ENCODE measurements at regions not wholly inside any gene's neighbourhood (a gene's known extent, or its start where the extent isn't known, plus 50 kb on each side); places are given as distances from the start of the nearest gene placed in this dataset.

GRCh38 chr3:72021531-72021930 is 236.6 kb upstream of the PROK2 start:
- Histone ChIP-seq H3K4me3 (no peak overlapping the region), H3K4me2 (no peak overlapping the region), H3K27me3 (no peaks in the 10 kb centered on the region), H3K9me3 (replicated peaks in 1 of 11) (peaks cover 0 to 12% (median 5%) of the 10 kb centered on the region in 11 experiments; a peak in 8 of 22 replicates), H3K36me3 (no peaks in the 10 kb centered on the region), H3K27ac (no peak overlapping the region), H4K20me1 (no peaks in the 10 kb centered on the region), H3K4me1 (peaks cover 0 to 20% (median 5%) of the 10 kb centered on the region in 10 experiments; a peak in 10 of 20 replicates), H3K9ac (no peak overlapping the region)
- TF ChIP-seq Cebpa-rat (IDR thresholded peaks at IDR 0.05): no peak

GRCh38 chr3:72018343-72018984 is 233.5 kb upstream of the PROK2 start:
- H3K4me2 ChIP-seq: peak overlapping the region in 5 of 11 experiments; percentile 32 to 61 (median 50); a peak in 10 of 22 replicates
- peaks cover 0 to 30% (median 5%) of the 10 kb centered on the region in 10 experiments; a peak in 10 of 20 replicates for H3K4me1 ChIP-seq
- H4K20me1 ChIP-seq: no peaks in the 10 kb centered on the region
- TF ChIP-seq Cebpa-rat (IDR thresholded peaks at IDR 0.05): no peak
- H3K9me3 ChIP-seq (replicated peaks in 1 of 11): peaks cover 0 to 9% (median 0%) of the 10 kb centered on the region in 11 experiments; a peak in 5 of 22 replicates
- H3K9ac ChIP-seq: no peak overlapping the region
- H3K36me3 ChIP-seq: no peaks in the 10 kb centered on the region
- H3K27ac ChIP-seq: peak overlapping the region in 2 of 11 experiments; percentile 20 to 22; a peak in 2 of 22 replicates
- no peaks in the 10 kb centered on the region for H3K27me3 ChIP-seq
- H3K4me3 ChIP-seq: no peak overlapping the region

- H3K4me1 ChIP-seq: peaks cover 0 to 30% (median 5%) of the 10 kb centered on the region in 10 experiments; a peak in 10 of 20 replicates
- H3K27me3 ChIP-seq: no peaks in the 10 kb centered on the region
- H4K20me1 ChIP-seq: no peaks in the 10 kb centered on the region
- peak overlapping the region in 5 of 11 experiments; percentile 32 to 61 (median 50); a peak in 10 of 22 replicates for H3K4me2 ChIP-seq
- no peak for TF ChIP-seq Cebpa-rat (IDR thresholded peaks at IDR 0.05)
- H3K36me3 ChIP-seq: no peaks in the 10 kb centered on the region
- peak overlapping the region in 2 of 11 experiments; percentile 20 to 22; a peak in 2 of 22 replicates for H3K27ac ChIP-seq
- H3K9me3 ChIP-seq (replicated peaks in 1 of 11): peaks cover 0 to 9% (median 0%) of the 10 kb centered on the region in 11 experiments; a peak in 4 of 22 replicates
- no peak overlapping the region for H3K4me3 ChIP-seq
- no peak overlapping the region for H3K9ac ChIP-seq
These were observed 233.0 kb upstream of the PROK2 start for GRCh38 chr3:72017935-72018334.

GRCh38 chr3:72017311-72017710 is 232.4 kb upstream of the PROK2 start:
- Histone ChIP-seq H3K9ac (no peak overlapping the region), H3K4me2 (no peak overlapping the region), H3K27ac (no peak overlapping the region), H4K20me1 (no peaks in the 10 kb centered on the region), H3K4me3 (no peak overlapping the region), H3K27me3 (no peaks in the 10 kb centered on the region), H3K4me1 (peaks cover 0 to 30% (median 5%) of the 10 kb centered on the region in 10 experiments; a peak in 10 of 20 replicates), H3K9me3 (replicated peaks in 1 of 11) (peaks cover 0 to 6% (median 0%) of the 10 kb centered on the region in 11 experiments; a peak in 1 of 22 replicates), H3K36me3 (no peaks in the 10 kb centered on the region)
- no peak for TF ChIP-seq Cebpa-rat (IDR thresholded peaks at IDR 0.05)

- Histone ChIP-seq H3K4me1 (peaks cover 0 to 40% (median 5%) of the 10 kb centered on the region in 10 experiments; a peak in 10 of 20 replicates), H3K27ac (no peak overlapping the region), H4K20me1 (no peaks in the 10 kb centered on the region), H3K36me3 (no peaks in the 10 kb centered on the region), H3K9me3 (replicated peaks in 1 of 11) (no peaks in the 10 kb centered on the region), H3K9ac (no peak overlapping the region), H3K4me2 (peak overlapping the region in 5 of 11 experiments; percentile 8 to 60 (median 47); a peak in 8 of 22 replicates), H3K4me3 (no peak overlapping the region), H3K27me3 (no peaks in the 10 kb centered on the region)
- TF ChIP-seq Cebpa-rat (IDR thresholded peaks at IDR 0.05): no peak
These were observed 230.5 kb upstream of the PROK2 start for GRCh38 chr3:72015463-72015862.

GRCh38 chr3:72013084-72013483 is 228.1 kb upstream of the PROK2 start:
- peak overlapping the region in 2 of 11 experiments; percentile 8 to 10; a peak in 2 of 22 replicates for H3K4me2 ChIP-seq
- peaks cover 0 to 52% (median 5%) of the 10 kb centered on the region in 10 experiments; a peak in 10 of 20 replicates for H3K4me1 ChIP-seq
- no peaks in the 10 kb centered on the region for H3K27me3 ChIP-seq
- H3K27ac ChIP-seq: no peak overlapping the region
- no peaks in the 10 kb centered on the region for H4K20me1 ChIP-seq
- no peaks in the 10 kb centered on the region for H3K36me3 ChIP-seq
- H3K9ac ChIP-seq: no peak overlapping the region
- TF ChIP-seq Cebpa-rat (IDR thresholded peaks at IDR 0.05): no peak
- H3K9me3 ChIP-seq (replicated peaks in 1 of 11): peaks cover 0 to 3% (median under 1%) of the 10 kb centered on the region in 11 experiments; a peak in 7 of 22 replicates
- H3K4me3 ChIP-seq: no peak overlapping the region

GRCh38 chr3:72012363-72012762 is 227.4 kb upstream of the PROK2 start:
- Histone ChIP-seq H3K36me3 (no peaks in the 10 kb centered on the region), H3K27me3 (no peaks in the 10 kb centered on the region), H4K20me1 (no peaks in the 10 kb centered on the region), H3K4me2 (no peak overlapping the region), H3K9ac (no peak overlapping the region), H3K4me1 (peaks cover 0 to 53% (median 4%) of the 10 kb centered on the region in 10 experiments; a peak in 9 of 20 replicates), H3K27ac (no peak overlapping the region), H3K4me3 (no peak overlapping the region), H3K9me3 (replicated peaks in 1 of 11) (peaks cover 0 to 10% (median 8%) of the 10 kb centered on the region in 11 experiments; a peak in 15 of 22 replicates)
- no peak for TF ChIP-seq Cebpa-rat (IDR thresholded peaks at IDR 0.05)

- H3K27me3 ChIP-seq: no peaks in the 10 kb centered on the region
- peaks cover 0 to 53% (median 4%) of the 10 kb centered on the region in 10 experiments; a peak in 9 of 20 replicates for H3K4me1 ChIP-seq
- TF ChIP-seq Cebpa-rat (IDR thresholded peaks at IDR 0.05): no peak
- no peak overlapping the region for H3K27ac ChIP-seq
- H3K9ac ChIP-seq: no peak overlapping the region
- no peaks in the 10 kb centered on the region; a peak in 1 of 22 replicates for H3K36me3 ChIP-seq
- H3K4me3 ChIP-seq: no peak overlapping the region
- H4K20me1 ChIP-seq: no peaks in the 10 kb centered on the region
- H3K4me2 ChIP-seq: peak overlapping the region in 2 of 11 experiments; percentile 71 to 72; a peak in 1 of 22 replicates
- peaks cover 0 to 19% (median 16%) of the 10 kb centered on the region in 11 experiments; a peak in 20 of 22 replicates for H3K9me3 ChIP-seq (replicated peaks in 1 of 11)
These were observed 226.5 kb upstream of the PROK2 start for GRCh38 chr3:72011485-72011884.

GRCh38 chr3:72009851-72010443 is 225.0 kb upstream of the PROK2 start:
- Histone ChIP-seq H3K9ac (no peak overlapping the region), H3K4me1 (peaks cover 0 to 53% (median 4%) of the 10 kb centered on the region in 10 experiments; a peak in 9 of 20 replicates), H4K20me1 (no peaks in the 10 kb centered on the region), H3K9me3 (replicated peaks in 1 of 11) (peaks cover 0 to 34% (median 28%) of the 10 kb centered on the region in 11 experiments; a peak in 20 of 22 replicates), H3K4me3 (no peak overlapping the region), H3K27ac (peak overlapping the region in 2 of 11 experiments; percentile 52 to 70; a peak in 5 of 22 replicates), H3K36me3 (no peaks in the 10 kb centered on the region; a peak in 1 of 22 replicates), H3K4me2 (peak overlapping the region in 4 of 11 experiments; percentile 27 to 72 (median 66); a peak in 8 of 22 replicates), H3K27me3 (no peaks in the 10 kb centered on the region)
- no peak for TF ChIP-seq Cebpa-rat (IDR thresholded peaks at IDR 0.05)

Measured in BLaER1 treated with 17β-estradiol and CSF1 and Interleukin-3, amounts not matched to agents 10 nM and 100 nM (cell line).